HG03571 (cell line): ENCODE measurements at regions not wholly inside any gene's neighbourhood (a gene's known extent, or its start where the extent isn't known, plus 50 kb on each side); places are given as distances from the start of the nearest gene placed in this dataset.

ENCODE experiments used
- ATAC-seq: cut with Tn5 transposase; IDR thresholded peaks from one replicate; pipeline ENCODE4 v1.9.1; 2021; ENCODE audit not compliant: unreplicated experiment

DNA sequence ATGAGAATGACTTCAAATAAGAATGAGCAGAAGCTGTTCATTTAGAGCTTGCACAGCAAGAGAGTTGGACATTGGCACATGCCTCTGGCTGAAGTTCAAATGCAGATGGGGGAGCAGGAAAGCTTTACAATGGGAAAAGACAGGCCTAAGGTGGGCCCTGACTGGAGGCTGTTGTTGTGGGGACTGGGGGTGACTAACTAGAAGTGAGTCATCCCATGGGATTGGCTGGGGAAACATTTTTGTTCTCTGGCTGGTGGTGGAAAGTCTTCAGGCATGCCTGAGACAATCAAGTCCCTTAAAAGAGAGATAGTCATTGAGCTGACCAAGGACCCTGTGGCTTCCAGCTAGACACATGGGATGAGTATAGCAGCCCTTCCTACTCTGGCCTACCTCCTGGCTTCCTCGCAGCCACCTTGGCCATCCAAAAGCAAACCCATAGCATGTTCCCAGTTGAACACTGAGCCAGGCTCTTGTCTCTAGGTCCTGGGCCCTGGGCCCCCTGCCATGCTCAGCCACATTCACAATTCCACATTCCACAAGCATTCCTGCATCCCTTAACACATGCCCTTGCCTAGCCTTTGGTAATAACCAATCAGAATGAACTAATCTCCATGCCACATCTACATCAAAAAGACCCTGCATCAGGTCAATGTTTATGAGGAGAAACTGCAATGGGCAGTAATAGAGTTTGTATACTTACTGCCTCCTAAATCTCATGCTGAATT, 873.4 kb downstream of the NLGN4Y start:
- no peak for ATAC-seq

DNA sequence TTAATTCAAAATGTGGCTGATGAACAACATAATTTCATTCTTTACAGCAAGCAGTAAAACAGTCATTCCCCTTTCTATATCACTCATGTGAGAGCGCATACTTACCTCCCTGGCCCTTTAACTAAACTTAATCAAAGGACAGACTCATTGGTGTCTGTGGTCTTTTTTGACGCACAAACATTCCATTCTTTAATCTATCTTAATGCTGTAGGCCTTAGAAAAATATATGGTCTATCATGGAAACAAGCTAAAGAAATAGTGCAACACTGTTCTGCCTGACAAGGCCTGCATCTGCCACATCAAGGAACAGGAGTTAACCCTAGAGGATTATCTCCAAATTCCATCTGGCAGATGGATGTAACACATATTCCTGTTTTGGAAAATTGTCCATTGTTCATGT, 878.1 kb downstream of the NLGN4Y start:
- ATAC-seq = no peak

DNA sequence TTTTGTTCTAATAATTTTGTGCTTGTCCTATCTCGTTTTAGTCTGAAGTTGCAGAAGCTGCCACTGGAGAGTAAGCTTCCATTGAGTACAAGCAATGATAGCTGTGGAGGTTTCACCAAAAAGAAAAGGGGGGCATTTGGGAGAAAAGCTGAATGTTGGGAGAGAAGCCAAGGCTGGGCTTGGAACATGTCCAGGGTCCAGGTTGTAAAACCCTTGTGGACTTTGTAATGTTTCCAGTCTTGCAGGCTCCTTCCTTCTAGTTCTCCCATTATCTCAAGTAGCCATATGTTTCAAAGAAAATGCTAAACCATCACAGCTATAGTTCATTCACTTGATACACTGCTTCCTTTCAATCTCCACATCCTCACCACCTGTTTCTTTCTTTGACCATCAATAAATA, 880.2 kb downstream of the NLGN4Y start:
- no peak for ATAC-seq

DNA sequence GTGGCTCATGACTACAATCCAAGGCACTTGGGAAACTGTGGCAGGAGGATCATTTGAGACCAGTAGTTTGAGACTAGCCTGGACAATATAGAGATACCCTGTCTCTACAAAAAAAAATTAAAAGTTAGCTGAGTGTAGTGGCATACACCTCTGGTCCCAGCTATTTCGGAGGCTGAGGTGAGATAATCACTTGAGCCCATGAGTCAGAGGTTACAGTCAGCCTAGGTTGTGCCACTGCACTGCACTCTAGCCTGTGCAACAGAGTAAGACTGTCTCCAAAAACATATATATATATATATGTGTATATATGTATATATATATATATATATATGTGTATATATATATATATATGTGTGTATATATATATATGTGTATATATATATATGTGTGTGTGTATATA, 890.8 kb downstream of the NLGN4Y start:
- ATAC-seq = no peak

DNA sequence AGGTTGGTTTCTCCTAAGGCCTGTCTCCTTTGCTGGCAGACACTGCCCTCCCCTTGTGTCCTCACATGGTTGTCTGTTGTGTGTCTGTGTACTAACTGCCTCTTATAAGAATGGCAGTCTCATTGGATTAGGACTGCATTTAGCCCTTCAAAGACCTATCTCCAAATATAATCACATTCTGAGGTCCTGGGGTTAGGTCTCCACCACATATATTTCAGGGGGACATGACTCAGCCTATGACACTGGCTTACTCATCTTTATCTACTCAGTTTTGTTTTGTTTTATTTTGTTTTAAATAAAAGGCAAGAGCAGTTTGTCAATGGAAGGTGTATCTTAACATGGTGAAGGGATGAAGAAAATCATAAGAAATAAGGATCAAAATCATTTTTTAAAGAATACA, 894.3 kb downstream of the NLGN4Y start:
- no peak for ATAC-seq

DNA sequence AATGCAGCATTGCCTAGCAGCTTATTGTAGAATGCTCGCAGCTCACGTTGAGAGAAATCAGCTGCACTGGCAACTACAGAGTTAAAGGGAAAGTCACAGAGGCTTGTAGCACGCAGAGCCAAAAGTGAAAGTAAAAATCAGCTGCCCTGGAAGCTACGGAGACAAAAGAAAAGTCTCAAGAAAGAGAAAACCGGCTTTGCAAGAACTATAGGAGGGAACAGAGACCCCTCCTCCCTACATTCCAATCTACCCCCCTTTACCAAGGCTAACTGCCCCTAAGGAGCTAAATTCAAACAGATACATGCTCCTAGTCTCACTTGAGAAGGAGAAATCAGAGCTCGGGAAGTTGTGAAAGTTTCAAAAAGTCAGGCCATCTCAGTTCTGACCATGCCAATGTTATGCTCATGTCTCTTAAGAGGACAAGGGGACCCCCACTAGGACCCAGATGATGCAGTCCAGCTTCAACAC, 900.4 kb downstream of the NLGN4Y start:
- peak; percentile 78 for ATAC-seq

DNA sequence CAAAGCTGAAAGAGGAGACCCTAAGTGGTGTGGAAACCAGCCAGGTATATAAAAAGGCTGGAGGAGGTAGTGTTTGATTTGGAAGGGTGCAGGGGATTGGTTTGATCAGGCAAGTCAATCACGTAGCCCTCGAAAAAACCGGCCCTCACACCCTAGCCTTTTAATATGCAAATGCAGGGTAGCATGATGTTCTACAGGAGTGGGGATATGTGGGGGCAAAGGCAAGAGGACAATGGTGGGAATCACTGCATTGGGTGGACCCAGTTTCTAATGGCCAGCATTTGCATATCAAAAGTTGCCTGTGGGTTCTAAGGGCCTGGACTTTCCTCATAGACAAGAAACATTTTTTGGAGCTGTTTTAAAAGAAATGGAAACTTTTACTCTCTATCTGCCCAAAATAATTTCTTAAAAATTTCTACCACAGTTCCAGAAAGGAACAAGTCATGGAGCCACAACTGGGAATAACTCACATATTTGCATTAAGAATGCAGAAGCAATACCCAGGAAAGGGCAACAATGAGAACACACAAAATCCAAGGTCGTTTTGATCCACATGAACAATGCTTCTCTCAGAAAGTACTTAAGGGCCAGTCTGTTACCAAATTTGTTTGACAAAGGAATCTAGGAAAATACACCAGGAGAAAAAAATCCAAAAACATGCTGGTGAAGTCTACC, 915.8 kb downstream of the NLGN4Y start:
- no peak for ATAC-seq

DNA sequence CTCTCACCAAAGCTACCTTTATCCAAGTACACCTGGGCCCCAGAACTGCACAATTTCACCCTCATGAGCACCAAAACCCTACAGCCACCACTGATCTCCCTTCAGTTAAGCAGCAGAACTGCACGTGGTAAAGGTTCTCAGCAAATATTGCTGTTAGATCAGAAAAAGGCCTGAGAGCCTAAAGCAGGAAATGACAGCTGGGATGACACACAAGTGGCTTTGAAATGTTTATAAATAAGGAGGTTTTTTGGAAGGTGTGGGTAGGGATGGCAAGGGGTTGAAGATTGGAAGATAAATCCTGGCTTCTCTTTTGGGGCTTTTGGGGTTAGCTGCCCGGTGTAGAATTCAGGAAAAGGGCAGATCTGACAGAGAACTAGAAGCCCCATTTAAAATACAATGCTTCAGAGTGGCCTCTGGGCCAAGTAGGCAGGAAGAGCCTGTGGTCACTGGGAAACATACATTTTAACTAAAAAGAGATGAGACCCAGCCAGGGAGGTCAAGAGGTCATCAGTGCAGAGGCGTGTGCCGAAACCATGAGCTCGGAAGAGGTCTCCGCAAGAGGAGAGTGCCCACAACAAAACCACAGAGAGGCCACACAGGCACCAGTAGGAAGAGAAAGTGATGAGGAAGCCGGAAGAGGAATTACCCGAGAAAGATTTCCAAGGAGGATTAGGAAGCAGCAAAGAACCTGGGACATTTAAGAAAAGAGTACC, 916.5 kb downstream of the NLGN4Y start:
- no peak for ATAC-seq

DNA sequence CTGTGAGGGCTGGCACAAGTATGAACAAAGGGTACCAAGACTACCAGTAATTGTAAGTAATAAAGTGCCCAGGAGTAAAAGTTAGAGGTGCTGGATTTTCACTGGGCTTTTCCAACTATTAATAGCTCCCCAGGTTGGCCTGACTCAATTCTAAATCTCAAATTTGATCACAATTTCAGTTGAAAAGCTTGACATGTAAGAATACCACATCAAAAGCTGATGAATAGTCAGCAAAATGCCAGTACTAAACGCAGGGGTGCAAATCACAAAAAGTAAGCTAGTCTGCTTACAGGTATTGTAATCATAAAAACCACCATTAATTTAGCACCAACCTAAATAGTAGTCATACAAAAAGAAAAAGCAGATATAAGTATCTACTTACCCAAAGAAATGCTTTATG, 917.5 kb downstream of the NLGN4Y start:
- no peak for ATAC-seq

DNA sequence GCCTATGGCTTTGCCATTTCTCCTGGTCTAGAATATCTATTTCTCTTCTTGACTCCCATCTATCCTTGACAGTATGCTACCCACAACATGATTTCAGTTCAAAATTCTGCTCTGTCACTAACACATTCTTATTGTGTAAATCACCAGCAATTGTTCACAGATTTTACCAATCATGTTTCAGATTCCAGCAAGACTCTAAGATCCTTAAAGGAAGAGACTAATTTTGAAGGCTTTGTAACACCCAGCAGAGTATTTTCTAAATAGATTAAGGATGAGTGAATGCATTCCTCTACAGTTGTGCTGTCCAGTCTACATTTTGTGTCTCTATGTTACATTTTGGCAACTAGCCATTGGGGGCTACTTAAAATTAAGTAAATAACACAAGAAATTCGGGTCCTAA, 921.5 kb downstream of the NLGN4Y start:
- no peak for ATAC-seq

DNA sequence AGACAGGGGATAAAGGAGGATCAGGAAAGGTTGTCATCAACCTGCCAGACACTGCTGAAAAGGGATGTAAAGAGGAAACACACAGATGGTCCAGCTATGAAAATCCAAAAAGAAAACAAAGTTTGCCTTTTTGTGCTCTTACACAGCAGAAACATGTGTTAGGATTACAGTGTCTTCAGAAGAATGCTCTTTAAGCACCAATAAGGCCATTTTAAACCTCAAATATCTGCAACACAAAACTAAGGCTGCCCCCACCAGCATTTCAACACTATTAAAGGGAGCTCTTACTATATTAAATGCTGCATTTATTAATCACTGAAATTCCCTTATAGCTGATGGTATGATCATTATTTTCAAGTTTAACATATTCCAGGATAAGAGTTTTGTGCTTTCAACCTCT, 922.5 kb downstream of the NLGN4Y start:
- no peak for ATAC-seq

DNA sequence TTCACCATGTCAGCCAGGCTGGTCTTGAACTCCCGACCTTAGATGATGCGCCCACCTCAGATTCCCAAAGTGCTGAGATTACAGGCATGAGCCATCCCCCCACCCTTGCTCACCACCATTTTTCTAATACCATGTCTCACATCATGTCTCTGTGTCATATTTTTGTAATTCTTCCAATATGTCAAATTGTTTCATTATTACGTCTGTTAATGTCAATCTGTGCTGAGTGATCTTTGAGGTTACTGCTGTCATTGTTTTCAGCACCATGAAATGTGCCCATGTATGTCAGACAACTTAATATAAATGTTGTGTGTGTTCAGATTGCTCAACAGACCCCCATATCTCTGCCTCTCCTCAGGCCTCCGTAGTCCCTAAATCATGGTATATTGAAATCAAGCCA, 923.6 kb downstream of the NLGN4Y start:
- no peak for ATAC-seq

DNA sequence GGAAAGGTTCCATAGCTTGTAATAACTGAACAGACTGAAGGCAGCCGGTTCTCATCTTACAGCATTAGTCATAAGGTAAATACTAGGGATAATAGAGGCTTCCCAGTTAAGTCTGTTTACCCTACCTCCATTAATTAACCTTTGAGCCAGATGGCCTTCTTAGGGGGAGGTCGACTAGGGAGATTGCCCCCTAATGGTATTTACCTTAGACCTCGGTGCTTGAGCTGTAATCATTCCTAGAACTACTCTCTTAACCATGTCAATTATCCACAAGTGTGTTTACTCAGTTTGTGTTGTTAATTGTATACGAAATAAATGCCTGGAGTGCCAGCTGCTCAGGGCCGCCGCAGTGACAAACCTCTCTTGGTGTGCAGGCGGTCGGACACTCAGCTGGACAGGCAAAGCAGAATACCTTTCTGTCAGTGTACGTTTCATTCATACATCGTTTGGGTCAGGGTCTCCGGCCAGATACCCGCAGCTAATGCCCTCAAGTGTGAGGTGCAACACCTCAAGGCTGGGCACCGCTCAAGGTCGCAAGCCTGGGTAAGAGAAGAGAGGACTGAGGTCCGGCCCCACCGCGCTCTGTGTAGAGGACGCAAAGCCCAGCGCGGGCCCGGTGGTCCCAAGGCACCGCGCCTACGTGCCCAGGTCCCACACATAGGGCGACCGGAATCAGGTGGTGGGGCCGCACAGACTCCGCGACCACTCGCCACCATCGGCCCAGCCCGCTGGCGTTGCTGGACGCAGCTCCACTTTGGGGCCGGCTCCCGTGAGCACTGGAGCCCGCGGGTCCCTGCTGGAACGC, 931.0 kb downstream of the NLGN4Y start:
- no peak for ATAC-seq

DNA sequence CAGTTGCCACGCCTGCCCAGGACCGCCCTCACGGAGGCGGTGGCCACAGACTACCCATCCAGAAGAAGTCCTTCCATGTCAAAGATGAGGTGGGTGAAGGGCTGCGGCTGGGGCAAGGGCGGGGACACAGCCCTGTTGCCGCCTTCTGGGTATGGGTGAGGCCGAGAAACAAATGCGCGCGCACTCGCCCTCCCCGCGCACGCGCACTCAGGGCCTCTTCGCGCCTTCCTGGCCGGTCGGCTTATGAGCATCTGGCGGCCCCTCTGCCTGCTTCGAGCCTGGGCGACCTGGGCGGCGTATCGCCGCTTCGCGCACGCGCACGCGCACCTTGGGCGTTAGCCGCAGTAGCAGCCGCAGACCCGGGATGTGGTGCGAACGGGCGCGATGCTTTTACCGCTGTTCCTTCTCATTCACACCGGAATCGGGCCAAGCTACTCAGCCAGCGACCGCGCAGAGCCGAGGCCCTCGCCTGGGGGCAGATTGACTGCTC, 931.7 kb downstream of the NLGN4Y start:
- ATAC-seq = no peak

DNA sequence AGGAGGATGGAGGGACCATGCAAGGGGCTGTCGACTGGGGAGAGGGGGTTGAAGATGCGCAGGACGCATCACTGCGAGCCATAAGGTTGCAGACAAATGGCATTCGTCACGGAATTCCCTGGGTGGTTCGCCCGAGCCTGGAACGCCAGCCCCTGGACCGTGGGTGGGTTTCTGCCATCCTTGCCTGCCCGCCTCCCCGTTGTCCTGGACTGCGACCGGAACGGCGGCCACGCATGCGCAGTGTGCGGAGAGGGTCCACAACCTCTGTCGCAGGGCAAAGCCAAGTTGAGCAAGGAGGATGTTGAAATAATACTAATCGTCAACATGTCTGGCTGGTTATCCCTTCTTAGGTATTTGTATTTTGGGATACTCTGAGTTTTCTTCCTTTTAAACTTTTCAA, 932.2 kb downstream of the NLGN4Y start:
- no peak for ATAC-seq

DNA sequence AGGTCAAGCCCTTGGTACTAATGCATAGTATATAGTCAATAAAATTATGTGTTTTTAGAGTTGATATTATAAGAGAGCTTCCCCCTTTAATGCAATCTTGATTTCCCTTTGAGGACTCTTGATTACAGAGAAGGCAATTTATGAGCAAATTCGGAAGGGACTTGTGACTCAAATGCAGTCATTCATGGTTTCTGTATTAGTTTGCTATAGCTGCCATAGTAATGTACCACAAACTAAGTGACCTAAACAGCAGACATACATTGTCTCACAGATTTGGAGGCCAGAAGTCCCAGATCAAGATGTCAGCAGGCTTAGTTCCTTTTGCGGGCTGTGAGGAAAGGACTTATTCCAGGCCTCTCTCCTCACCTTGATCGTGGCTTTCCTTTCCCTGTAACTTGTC, 933.4 kb downstream of the NLGN4Y start:
- no peak for ATAC-seq

DNA sequence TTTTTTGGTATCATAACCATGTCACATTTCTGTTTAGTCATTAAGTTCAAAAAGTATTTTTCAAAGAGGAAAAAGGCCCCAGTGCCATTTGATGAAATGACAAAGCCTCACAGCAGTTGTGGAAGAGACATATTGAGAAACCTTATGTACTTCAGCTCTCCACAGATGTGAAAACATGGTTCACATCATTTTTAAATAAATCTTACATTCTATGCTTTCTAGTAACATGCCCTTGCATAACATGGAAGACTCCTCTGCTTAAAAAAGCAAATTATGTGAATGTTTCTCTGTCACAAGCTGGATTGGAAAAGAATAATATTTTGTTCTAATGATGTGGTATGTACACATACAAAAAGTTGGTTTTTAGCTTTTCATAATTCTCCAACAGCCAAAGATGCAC, 934.1 kb downstream of the NLGN4Y start:
- ATAC-seq = no peak

DNA sequence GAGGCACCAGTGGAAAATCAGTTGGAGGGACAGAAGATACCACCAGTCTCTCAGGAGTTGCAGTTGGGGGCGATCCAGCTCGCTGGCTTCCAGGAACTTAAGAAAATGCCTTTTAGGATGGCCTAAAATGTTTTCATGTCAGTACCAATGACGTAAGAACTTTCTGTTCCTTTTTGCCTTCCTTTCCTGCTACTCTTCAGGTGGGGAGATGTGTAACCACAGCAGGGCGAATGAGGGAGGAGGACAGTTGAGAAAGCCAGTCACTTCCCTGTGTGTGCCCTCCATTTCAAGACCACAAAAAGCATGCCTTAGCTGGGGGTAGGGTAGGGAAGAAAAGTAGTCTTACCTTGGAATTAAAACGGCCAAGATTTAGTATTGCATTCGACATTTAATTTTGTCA, 941.6 kb downstream of the NLGN4Y start:
- no peak for ATAC-seq

DNA sequence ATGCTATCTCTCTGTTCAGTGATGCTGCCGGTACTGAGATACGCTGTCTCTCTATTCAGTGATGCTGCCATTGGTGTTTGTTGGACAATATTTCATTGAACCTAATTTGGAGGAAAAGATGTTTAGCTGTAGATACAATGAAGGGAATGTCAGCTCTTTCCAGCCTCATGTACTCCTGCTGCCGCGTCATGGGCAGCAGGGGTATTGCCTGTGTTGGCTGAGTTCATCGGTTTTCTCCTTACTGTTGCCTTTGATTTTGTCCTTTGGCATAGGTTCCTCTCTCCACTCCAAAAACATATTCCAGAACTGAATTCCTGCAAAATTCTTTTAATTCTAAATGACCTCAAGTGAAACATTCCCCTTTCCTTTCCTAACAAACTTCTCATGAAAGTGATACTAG, 942.6 kb downstream of the NLGN4Y start:
- no peak for ATAC-seq

DNA sequence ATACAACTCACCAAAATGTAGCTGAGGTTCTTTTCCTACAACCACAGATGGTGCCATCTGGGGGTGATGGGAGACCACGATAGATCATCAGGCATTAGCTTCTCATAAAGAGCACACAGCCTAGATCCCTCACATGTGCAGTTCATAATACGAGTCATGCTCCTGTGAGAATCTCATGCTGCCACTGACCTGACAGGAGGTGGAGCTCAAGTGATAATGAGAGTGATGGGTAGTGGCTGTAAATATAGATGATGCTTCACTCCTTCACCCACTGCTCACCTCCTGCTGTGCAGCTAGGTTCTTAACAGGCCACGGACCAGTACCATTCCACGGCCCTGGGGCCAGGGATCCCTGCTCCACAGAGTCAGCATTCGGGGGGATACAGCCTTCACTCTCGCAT, 943.8 kb downstream of the NLGN4Y start:
- ATAC-seq = no peak

DNA sequence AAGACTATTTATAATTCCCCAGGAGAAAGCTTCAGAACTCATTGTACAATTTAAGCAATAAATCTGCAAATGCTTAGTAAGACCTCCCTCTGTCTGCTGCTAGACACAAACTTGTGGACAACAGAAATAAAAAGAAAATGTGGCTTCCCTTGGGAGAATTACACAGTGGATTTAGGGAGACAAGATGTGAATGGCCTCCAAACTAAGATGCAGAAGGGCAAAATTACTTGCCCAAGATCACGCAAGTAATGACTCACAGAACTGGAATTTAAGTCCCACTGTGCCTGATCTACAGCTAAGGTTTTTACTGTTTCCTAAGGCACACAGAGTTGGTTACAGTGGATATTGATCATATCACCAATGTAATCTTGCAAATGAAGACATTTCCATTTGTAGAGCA, 947.0 kb downstream of the NLGN4Y start:
- ATAC-seq = no peak
